D721Med (cell line): ENCODE measurements at regions not wholly inside any gene's neighbourhood (a gene's known extent, or its start where the extent isn't known, plus 50 kb on each side); places are given as distances from the start of the nearest gene placed in this dataset.

Experiments
- DNase-seq: peaks from one replicate; pipeline ENCODE4 v3.0.0; 2011; ENCODE audit warnings: low spot score; ENCODE audit not compliant: insufficient read length
- FAIRE-seq: peaks from 2 replicates; lab custom pipeline; 2011; peaks lifted over from hg19 to GRCh38; lab: Jason Lieb, UNC
- TF ChIP-seq, protein P1 (sequence below): IDR thresholded peaks from 2 replicates; pipeline ENCODE4 v1.5.1; 2012; ENCODE audit warnings: mild to moderate bottlenecking, control low read depth; ENCODE audit not compliant: insufficient read depth; ENCODE audit errors: missing control alignments

DNA sequence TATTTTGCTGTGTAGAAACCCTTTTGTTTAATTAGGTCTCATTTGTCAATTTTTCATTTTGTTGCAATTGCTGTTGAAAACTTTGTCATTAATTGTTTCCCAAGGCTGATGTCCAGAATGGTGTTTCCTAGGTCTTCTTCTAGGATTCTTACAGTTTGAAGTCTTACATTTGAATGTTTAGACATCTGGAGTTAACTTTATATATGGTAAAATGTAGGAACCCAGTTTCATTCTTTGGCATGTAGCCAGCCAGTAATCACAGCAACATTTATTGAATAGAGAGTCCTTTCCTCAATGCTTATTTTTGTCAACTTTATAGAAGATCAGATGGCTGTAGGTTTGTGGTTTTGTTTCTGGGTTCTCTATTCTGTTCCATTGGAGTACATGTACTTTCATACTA lies 1290.8 kb upstream of the CDH9 start:
- TF ChIP-seq, protein P1, sequence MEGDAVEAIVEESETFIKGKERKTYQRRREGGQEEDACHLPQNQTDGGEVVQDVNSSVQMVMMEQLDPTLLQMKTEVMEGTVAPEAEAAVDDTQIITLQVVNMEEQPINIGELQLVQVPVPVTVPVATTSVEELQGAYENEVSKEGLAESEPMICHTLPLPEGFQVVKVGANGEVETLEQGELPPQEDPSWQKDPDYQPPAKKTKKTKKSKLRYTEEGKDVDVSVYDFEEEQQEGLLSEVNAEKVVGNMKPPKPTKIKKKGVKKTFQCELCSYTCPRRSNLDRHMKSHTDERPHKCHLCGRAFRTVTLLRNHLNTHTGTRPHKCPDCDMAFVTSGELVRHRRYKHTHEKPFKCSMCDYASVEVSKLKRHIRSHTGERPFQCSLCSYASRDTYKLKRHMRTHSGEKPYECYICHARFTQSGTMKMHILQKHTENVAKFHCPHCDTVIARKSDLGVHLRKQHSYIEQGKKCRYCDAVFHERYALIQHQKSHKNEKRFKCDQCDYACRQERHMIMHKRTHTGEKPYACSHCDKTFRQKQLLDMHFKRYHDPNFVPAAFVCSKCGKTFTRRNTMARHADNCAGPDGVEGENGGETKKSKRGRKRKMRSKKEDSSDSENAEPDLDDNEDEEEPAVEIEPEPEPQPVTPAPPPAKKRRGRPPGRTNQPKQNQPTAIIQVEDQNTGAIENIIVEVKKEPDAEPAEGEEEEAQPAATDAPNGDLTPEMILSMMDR: no peak
- no peak for FAIRE-seq
- no peak for DNase-seq

DNA sequence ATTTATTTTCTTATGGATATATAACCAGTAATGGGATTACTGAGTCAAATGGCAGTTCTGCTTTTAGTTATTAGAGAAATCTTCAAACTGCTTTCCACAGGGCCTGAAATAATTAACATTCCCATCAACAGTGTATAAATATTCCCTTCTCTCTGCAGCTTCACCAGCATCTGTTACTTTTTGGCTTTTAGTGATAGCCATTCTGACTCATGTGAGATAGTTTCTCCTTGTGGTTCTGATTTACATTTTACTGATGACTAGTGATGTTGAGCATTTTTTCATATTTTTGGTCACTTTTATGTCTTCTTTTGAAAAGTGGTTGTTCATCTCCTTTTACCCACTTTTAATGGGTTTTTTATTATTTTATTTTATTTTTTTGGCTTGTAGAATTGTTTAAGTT lies 1290.3 kb upstream of the CDH9 start:
- no peak for FAIRE-seq
- no peak for DNase-seq
- TF ChIP-seq, protein P1: no peak

DNA sequence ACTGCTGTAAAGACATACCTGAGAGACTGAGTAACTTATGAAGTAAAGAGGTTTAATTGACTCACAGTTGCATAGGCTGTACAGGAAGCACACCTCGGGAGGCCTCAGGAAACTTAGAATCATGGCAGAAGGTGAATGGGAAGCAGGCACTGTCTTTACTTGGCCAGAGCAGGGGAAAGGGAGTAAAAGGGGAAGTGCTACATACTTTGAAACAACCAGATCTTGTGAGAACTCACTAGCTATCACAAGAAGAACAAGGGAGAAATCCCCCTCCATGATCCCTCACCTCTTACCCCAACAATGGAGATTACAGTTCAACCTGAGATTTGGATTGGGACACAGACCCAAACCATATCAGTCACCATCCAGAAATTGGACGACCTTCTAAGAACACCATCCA lies 1285.8 kb upstream of the CDH9 start:
- DNase-seq: no peak
- no peak for FAIRE-seq

DNA sequence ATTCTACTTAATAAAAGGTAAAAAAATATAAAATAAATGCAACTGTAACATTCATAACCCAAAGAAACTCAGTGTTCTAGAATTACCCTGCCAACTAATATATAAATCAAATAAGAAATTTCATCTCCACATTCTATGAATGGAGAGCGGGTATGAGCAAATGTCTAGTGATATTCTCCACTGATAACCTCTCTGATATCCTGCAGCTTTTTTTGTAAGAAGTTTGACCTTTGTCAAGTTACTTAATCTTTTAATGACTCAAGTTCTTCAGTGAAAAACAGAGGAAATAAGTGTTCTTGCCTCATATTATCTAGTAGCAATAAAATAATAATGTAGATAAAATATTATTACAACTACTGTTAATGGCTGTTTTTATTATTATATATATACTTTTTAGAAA lies 1275.6 kb upstream of the CDH9 start:
- FAIRE-seq (no peak), DNase-seq (no peak)
- TF ChIP-seq, protein P1: no peak

More for the DNA sequence above, 1285.8 kb upstream of the CDH9 start:
- TF ChIP-seq, protein P1: no peak

DNA sequence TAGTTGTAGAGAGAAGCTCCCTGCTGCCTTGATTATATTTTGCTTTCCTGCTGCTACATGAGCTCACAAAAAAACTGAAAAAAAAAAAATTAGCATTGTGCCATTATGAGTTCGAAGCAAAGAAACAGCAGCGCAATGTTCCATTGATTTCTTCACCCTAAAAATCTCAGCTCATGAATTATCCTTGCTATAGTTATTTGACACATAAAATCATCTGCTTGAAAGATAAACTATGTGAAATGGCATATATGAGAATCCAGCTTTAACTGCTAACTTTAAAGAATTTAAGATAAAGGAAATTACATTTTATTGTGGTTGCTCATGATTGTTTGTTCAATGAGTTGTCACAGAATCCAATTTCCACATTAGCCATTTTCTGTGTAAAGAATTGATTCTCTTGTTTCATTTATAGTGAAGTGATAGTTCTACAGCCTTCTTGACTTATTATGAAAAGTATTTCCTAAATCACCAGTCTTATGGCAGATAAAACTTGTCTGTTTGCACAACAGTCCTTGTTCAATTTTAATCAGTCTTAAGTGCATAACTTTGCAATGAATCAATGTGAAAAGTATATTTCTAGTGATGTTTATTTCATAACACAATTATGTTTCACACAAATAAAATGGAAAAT lies 1275.0 kb upstream of the CDH9 start:
- no peak for FAIRE-seq
- TF ChIP-seq, protein P1: no peak
- DNase-seq: no peak

DNA sequence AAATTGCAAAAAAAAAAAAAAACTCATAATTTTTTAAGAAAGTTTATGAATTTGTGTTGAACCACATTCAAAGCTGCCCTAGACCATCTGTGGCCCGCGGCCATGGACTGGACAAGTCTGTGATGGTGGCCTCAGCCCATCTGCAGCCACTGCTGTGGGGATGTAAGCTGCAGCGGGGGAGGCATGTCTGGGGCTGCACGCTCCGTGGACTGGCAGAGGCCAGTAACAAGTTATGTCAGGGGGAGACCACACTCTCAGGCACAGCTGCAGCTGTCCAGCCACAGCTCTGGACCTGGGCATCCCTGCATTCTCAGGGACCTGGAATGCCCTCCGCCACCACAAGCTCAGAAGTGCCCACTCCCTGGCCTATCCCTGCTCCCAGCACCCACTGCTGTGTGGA lies 1272.3 kb upstream of the CDH9 start:
- FAIRE-seq: no peak
- TF ChIP-seq, protein P1: no peak
- DNase-seq: no peak

DNA sequence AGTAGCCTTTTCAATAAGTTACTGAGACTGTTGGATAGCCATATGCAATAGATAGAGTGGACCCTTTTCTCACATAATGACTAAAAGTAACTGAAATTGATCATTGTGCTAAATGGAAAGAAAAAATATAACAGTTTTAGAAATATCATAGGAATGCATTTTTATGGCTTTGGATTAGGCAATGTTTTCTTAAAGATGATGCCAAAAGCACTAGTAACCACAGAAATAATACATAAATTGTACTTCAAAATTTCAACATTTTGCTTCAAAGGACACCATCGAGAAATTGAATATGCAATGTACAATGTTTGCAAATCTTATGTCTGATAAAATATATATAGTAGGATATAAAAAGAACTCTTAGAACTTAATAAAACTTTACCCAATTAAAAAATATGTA lies 1267.5 kb upstream of the CDH9 start:
- TF ChIP-seq, protein P1: no peak
- FAIRE-seq: no peak
- DNase-seq: no peak
